SU-DHL-6 (cell line): ENCODE measurements at regions not wholly inside any gene's neighbourhood (a gene's known extent, or its start where the extent isn't known, plus 50 kb on each side); places are given as distances from the start of the nearest gene placed in this dataset.

Experiments
- H2AFZ ChIP-seq: fragments of 200-600 bp; sonication (generic); 2 replicates; pipeline ENCODE4 v1.6.1; 2014; ENCODE audit warnings: low read depth, mild to moderate bottlenecking, moderate library complexity, mixed read lengths, antibody characterized with exemption, low read length; ENCODE audit not compliant: severe bottlenecking
- H3F3A ChIP-seq: fragments of 200-600 bp; shearing (Covaris generic); 2 replicates; pipeline ENCODE4 v1.6.0; 2016; ENCODE audit warnings: antibody characterized with exemption, mild to moderate bottlenecking; ENCODE audit not compliant: insufficient read depth
- H3K27ac ChIP-seq: fragments of 200-600 bp; sonication (generic); 2 replicates; pipeline ENCODE4 v1.5.1; 2016; ENCODE audit warnings: low read depth, mild to moderate bottlenecking, low read length, moderate library complexity, mixed read lengths
- H3K27me3 ChIP-seq: fragments of 200-600 bp; sonication (generic), shearing (Covaris generic); 2 replicates; pipeline ENCODE4 v1.6.0; 2014; ENCODE audit warnings: mild to moderate bottlenecking, low read length
- H3K36me3 ChIP-seq: fragments of 200-600 bp; sonication (generic); 2 replicates; pipeline ENCODE4 v1.6.1; 2014; ENCODE audit warnings: mild to moderate bottlenecking, low read length, mixed read lengths
- H3K4me2 ChIP-seq: fragments of 300-600, 200-600 bp; shearing (Covaris generic), sonication (generic); 2 replicates; pipeline ENCODE4 v1.6.0; 2014; ENCODE audit warnings: low read length, low read depth, mild to moderate bottlenecking; ENCODE audit not compliant: poor library complexity, severe bottlenecking
- H3K4me3 ChIP-seq: fragments of 200-600 bp; sonication (generic); 2 replicates; pipeline ENCODE4 v1.5.1; 2014; ENCODE audit warnings: antibody characterized with exemption, low read length, mild to moderate bottlenecking, mixed read lengths; ENCODE audit not compliant: insufficient read depth, poor library complexity, severe bottlenecking
- H3K79me2 ChIP-seq: fragments of 200-600 bp; sonication (generic); 2 replicates; pipeline ENCODE4 v1.6.1; 2014; ENCODE audit warnings: mild to moderate bottlenecking, low read length, moderate library complexity; ENCODE audit not compliant: insufficient read depth
- H3K9ac ChIP-seq: fragments of 200-600 bp; sonication (generic); 2 replicates; pipeline ENCODE4 v1.7.0; 2014; ENCODE audit warnings: mild to moderate bottlenecking, low read length
- H3K9me2 ChIP-seq: fragments of 200-600 bp; sonication (generic); replicated peaks from 2 replicates; pipeline ENCODE4 v1.6.1; 2014; ENCODE audit warnings: low read length; ENCODE audit not compliant: insufficient read depth
- H3K9me3 ChIP-seq: fragments of 200-600 bp; sonication (generic); 2 replicates; pipeline ENCODE4 v1.6.1; 2014; ENCODE audit warnings: low read length, mixed read lengths; ENCODE audit not compliant: insufficient read depth
- H4K20me1 ChIP-seq: fragments of 200-600 bp; sonication (generic); 2 replicates; pipeline ENCODE4 v1.6.1; 2014; ENCODE audit warnings: low read depth, mild to moderate bottlenecking, antibody characterized with exemption, low read length, moderate library complexity, mixed read lengths
- EZH2phosphoT487 ChIP-seq: fragments of 200-600 bp; sonication (generic), shearing (Covaris generic); conservative IDR thresholded peaks from 2 replicates; pipeline ENCODE4 v1.6.1; 2018; ENCODE audit warnings: mild to moderate bottlenecking, antibody characterized with exemption, low read length, moderate library complexity, mixed read lengths
- TF ChIP-seq, protein P1 (sequence below): fragments of 200-600 bp; sonication (generic); IDR thresholded peaks from one replicate; pipeline ENCODE4 v1.5.1; 2017; ENCODE audit warnings: antibody characterized with exemption, mild to moderate bottlenecking, low read length, moderate library complexity; ENCODE audit not compliant: insufficient read depth, poor library complexity, severe bottlenecking

GRCh38 chr1:99529002-99529401 lies 116.9 kb upstream of the PALMD start:
- Histone ChIP-seq H3K27me3 (no peaks in the 10 kb centered on the region), H3F3A (no peaks in the 10 kb centered on the region), H4K20me1 (no peaks in the 10 kb centered on the region), H3K9ac (no peak overlapping the region), H3K9me3 (no peaks in the 10 kb centered on the region), H3K27ac (no peak overlapping the region), H3K4me2 (no peak overlapping the region), H2AFZ (no peak overlapping the region), H3K79me2 (no peaks in the 10 kb centered on the region), H3K9me2 (no peaks in the 10 kb centered on the region), H3K4me3 (no peak overlapping the region), H3K36me3 (no peaks in the 10 kb centered on the region)
- TF ChIP-seq, protein P1, sequence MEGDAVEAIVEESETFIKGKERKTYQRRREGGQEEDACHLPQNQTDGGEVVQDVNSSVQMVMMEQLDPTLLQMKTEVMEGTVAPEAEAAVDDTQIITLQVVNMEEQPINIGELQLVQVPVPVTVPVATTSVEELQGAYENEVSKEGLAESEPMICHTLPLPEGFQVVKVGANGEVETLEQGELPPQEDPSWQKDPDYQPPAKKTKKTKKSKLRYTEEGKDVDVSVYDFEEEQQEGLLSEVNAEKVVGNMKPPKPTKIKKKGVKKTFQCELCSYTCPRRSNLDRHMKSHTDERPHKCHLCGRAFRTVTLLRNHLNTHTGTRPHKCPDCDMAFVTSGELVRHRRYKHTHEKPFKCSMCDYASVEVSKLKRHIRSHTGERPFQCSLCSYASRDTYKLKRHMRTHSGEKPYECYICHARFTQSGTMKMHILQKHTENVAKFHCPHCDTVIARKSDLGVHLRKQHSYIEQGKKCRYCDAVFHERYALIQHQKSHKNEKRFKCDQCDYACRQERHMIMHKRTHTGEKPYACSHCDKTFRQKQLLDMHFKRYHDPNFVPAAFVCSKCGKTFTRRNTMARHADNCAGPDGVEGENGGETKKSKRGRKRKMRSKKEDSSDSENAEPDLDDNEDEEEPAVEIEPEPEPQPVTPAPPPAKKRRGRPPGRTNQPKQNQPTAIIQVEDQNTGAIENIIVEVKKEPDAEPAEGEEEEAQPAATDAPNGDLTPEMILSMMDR: no peak
- no peak for TF ChIP-seq EZH2phosphoT487

- H3K4me2 ChIP-seq: no peak overlapping the region
- H2AFZ ChIP-seq: no peak overlapping the region
- H3F3A ChIP-seq: no peaks in the 10 kb centered on the region
- no peaks in the 10 kb centered on the region for H3K27me3 ChIP-seq
- no peaks in the 10 kb centered on the region for H3K9me2 ChIP-seq
- H3K9me3 ChIP-seq: no peaks in the 10 kb centered on the region
- no peaks in the 10 kb centered on the region for H3K36me3 ChIP-seq
- no peak overlapping the region for H3K27ac ChIP-seq
- no peaks in the 10 kb centered on the region for H3K79me2 ChIP-seq
- TF ChIP-seq EZH2phosphoT487: no peak
- TF ChIP-seq, protein P1: no peak
- no peak overlapping the region for H3K4me3 ChIP-seq
- no peak overlapping the region for H3K9ac ChIP-seq
- no peaks in the 10 kb centered on the region for H4K20me1 ChIP-seq
Measured at GRCh38 chr1:99531578-99532275, 114.2 kb upstream of the PALMD start.

DNA sequence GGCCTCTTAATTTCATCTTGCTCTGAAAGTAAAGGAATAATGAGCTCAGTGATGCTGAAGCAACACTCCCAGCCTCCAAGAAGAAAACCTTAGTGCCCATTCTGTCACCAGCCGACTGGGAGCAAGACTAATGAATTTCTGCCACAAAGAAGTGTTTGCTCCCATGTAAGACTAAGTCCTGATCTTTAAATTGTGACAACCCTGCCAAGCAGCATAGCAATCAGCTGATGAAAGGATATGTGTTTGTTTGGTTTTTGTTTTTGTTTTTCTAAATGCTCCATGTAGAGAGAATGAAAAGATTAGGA lies 113.7 kb upstream of the PALMD start:
- Histone ChIP-seq H3K4me3 (no peak overlapping the region), H3K36me3 (no peaks in the 10 kb centered on the region), H2AFZ (no peak overlapping the region), H3K4me2 (no peak overlapping the region), H3F3A (no peaks in the 10 kb centered on the region), H3K9me3 (no peaks in the 10 kb centered on the region), H3K27me3 (no peaks in the 10 kb centered on the region), H3K9ac (no peak overlapping the region), H3K9me2 (no peaks in the 10 kb centered on the region), H3K27ac (no peak overlapping the region), H4K20me1 (no peaks in the 10 kb centered on the region), H3K79me2 (no peaks in the 10 kb centered on the region)
- TF ChIP-seq, protein P1: no peak
